ENCODE measurements at regions not wholly inside any gene's neighbourhood (a gene's known extent, or its start where the extent isn't known, plus 50 kb on each side); places are given as distances from the start of the nearest gene placed in this dataset.

DNA sequence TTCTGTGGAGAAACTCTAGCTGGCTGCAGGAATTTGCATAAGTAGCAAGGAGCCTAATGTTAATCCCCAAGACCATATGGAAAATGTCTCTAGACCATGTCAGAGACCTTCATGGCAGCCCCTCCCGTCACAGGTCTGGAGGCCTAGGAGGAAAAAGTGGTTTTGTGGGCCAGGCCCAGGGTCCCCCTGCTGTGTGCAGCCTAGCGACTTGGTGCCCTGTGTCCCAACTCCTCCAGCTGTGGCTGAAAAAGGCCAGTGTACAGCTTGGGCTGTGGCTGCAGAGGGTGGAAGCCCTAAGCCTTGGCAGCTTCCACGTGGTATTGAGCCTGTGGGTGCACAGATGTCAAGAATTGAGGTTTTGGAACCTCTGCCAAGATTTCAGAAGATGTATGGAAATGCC, 306.9 kb upstream of the CA10 start:
- Histone ChIP-seq H4K20me1 (replicated peaks; ENCODE audit: control insufficient read depth, extremely low read depth, insufficient read depth, low read length) (no peaks in the 10 kb centered on the region), H3K4me2 (ENCODE audit: insufficient read depth, low read length) (no peak overlapping the region), H3K4me3 (replicated peaks in 1 of 3; ENCODE audit: insufficient read depth in 1 of 3, low read depth in 1 of 3, low read length in 3 of 3) (no peak overlapping the region), H3K9me1 (replicated peaks; ENCODE audit: control insufficient read depth, extremely low read depth, insufficient read depth, low read length) (no peaks in the 10 kb centered on the region), H3K9ac (replicated peaks; ENCODE audit: extremely low read depth, insufficient read depth, low read length) (no peak overlapping the region), H3K27me3 (ENCODE audit: control insufficient read depth in 2 of 2, insufficient read depth in 2 of 2, low read length in 2 of 2) (no peaks in the 10 kb centered on the region), H3K4me1 (ENCODE audit: control insufficient read depth, extremely low read depth, insufficient read depth, low read length) (no peaks in the 10 kb centered on the region), H2AFZ (ENCODE audit: low read depth, low read length) (no peak overlapping the region), H3K27ac (ENCODE audit: insufficient read depth, low read depth, low read length) (no peak overlapping the region), H3K36me3 (ENCODE audit: control insufficient read depth in 2 of 2, extremely low read depth in 1 of 2, insufficient read depth in 2 of 2, low read length in 2 of 2) (no peaks in the 10 kb centered on the region), H3K79me2 (ENCODE audit: control insufficient read depth, insufficient read depth, low read length) (no peaks in the 10 kb centered on the region), H3K9me3 (replicated peaks; ENCODE audit: control insufficient read depth, insufficient read depth, low read length) (no peaks in the 10 kb centered on the region)
- no TSS peak for BruUV-seq (replicated peaks)
- TF ChIP-seq POLR2A (IDR thresholded peaks at IDR 0.05; ENCODE audit: low read depth, low read length) (no peak), EZH2 (IDR thresholded peaks at IDR 0.05; ENCODE audit: borderline replicate concordance, low read depth, low read length, severe bottlenecking) (no peak), MAX (IDR thresholded peaks at IDR 0.05; ENCODE audit: insufficient read depth, insufficient read length) (no peak), FOS (IDR thresholded peaks at IDR 0.05; ENCODE audit: borderline replicate concordance, insufficient read depth, low read length) (no peak), GATA2 (IDR thresholded peaks at IDR 0.05; ENCODE audit: insufficient read depth, insufficient read length, low read depth, low read length) (no peak), MYC (IDR thresholded peaks at IDR 0.05; ENCODE audit: low read depth, low read length) (no peak), POLR2AphosphoS5 (IDR thresholded peaks at IDR 0.05; ENCODE audit: insufficient read depth, low read depth, low read length) (no peak), JUN (IDR thresholded peaks at IDR 0.05; ENCODE audit: borderline replicate concordance, insufficient read depth, insufficient read length, low read depth) (no peak)
- TF ChIP-seq, protein P1, sequence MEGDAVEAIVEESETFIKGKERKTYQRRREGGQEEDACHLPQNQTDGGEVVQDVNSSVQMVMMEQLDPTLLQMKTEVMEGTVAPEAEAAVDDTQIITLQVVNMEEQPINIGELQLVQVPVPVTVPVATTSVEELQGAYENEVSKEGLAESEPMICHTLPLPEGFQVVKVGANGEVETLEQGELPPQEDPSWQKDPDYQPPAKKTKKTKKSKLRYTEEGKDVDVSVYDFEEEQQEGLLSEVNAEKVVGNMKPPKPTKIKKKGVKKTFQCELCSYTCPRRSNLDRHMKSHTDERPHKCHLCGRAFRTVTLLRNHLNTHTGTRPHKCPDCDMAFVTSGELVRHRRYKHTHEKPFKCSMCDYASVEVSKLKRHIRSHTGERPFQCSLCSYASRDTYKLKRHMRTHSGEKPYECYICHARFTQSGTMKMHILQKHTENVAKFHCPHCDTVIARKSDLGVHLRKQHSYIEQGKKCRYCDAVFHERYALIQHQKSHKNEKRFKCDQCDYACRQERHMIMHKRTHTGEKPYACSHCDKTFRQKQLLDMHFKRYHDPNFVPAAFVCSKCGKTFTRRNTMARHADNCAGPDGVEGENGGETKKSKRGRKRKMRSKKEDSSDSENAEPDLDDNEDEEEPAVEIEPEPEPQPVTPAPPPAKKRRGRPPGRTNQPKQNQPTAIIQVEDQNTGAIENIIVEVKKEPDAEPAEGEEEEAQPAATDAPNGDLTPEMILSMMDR (IDR thresholded peaks at IDR 0.05; ENCODE audit: extremely low read depth in 1 of 2, insufficient read depth in 1 of 2, low read depth in 1 of 2, low read length in 2 of 2) = no peak
- FAIRE-seq (no peak), DNase-seq (ENCODE audit: low read depth, low spot score) (no peak)
- dilution Hi-C loops (cut with MboI; ENCODE audit: extremely low pct_ligation_motif_present, low sequenced_read_pairs) (no loop called here), intact Hi-C loops (cut with micrococcal nuclease) (no loop called here)
- POLR2A ChIA-PET = no interaction called here
- CTCF ChIA-PET = no interaction called here
